ENCODE measurements at regions not wholly inside any gene's neighbourhood (a gene's known extent, or its start where the extent isn't known, plus 50 kb on each side); places are given as distances from the start of the nearest gene placed in this dataset.

GRCh38 chr4:149933120-149933519 is 117.5 kb upstream of the IQCM start:
- no peaks in the 10 kb centered on the region for H3K36me3 Mint-ChIP-seq (ENCODE audit: low read depth)
- no peaks in the 10 kb centered on the region for H3K27me3 Mint-ChIP-seq (ENCODE audit: low read depth)
- intact Hi-C loops (cut with micrococcal nuclease), result no loop called here
- no peak for DNase-seq
- H3K9me3 Mint-ChIP-seq, result no peaks in the 10 kb centered on the region
- H3K27ac Mint-ChIP-seq, result no peak overlapping the region
- CTCF ChIA-PET, result no interaction called here
- no peaks in the 10 kb centered on the region for H3K4me1 Mint-ChIP-seq (ENCODE audit: low read depth)
- no peak overlapping the region for H3K4me3 Mint-ChIP-seq

GRCh38 chr4:149933883-149934282 is 118.2 kb upstream of the IQCM start:
- CTCF ChIA-PET, result no interaction called here
- no peak overlapping the region for H3K27ac Mint-ChIP-seq
- H3K9me3 Mint-ChIP-seq, result no peaks in the 10 kb centered on the region
- H3K27me3 Mint-ChIP-seq (ENCODE audit: low read depth), result no peaks in the 10 kb centered on the region
- intact Hi-C loops (cut with micrococcal nuclease), result no loop called here
- H3K4me3 Mint-ChIP-seq, result no peak overlapping the region
- no peaks in the 10 kb centered on the region for H3K36me3 Mint-ChIP-seq (ENCODE audit: low read depth)
- no peak for DNase-seq
- H3K4me1 Mint-ChIP-seq (ENCODE audit: low read depth), result no peaks in the 10 kb centered on the region

- Mint-ChIP-seq H3K9me3 (no peaks in the 10 kb centered on the region), H3K36me3 (ENCODE audit: low read depth) (no peaks in the 10 kb centered on the region), H3K27ac (no peak overlapping the region), H3K4me1 (ENCODE audit: low read depth) (no peaks in the 10 kb centered on the region), H3K4me3 (no peak overlapping the region), H3K27me3 (ENCODE audit: low read depth) (peaks cover 7% of the 10 kb centered on the region)
- CTCF ChIA-PET, result no interaction called here
- no peak for DNase-seq
- intact Hi-C loops (cut with micrococcal nuclease), result no loop called here
Observed at GRCh38 chr4:149949381-149949780, 128.9 kb upstream of the DCLK2 start.

GRCh38 chr4:149951152-149951900 is 126.9 kb upstream of the DCLK2 start:
- Mint-ChIP-seq H3K27ac (no peak overlapping the region), H3K9me3 (no peaks in the 10 kb centered on the region), H3K36me3 (ENCODE audit: low read depth) (no peaks in the 10 kb centered on the region), H3K4me1 (ENCODE audit: low read depth) (no peaks in the 10 kb centered on the region), H3K27me3 (ENCODE audit: low read depth) (peaks cover 9% of the 10 kb centered on the region), H3K4me3 (no peak overlapping the region)
- no peak for DNase-seq
- CTCF ChIA-PET, result no interaction called here
- intact Hi-C loops (cut with micrococcal nuclease), result no loop called here

GRCh38 chr4:149952101-149952500 is 126.1 kb upstream of the DCLK2 start:
- Mint-ChIP-seq H3K4me1 (ENCODE audit: low read depth) (no peaks in the 10 kb centered on the region), H3K9me3 (no peaks in the 10 kb centered on the region), H3K4me3 (no peak overlapping the region), H3K36me3 (ENCODE audit: low read depth) (no peaks in the 10 kb centered on the region), H3K27me3 (ENCODE audit: low read depth) (peaks cover 6% of the 10 kb centered on the region), H3K27ac (no peak overlapping the region)
- no peak for DNase-seq
- CTCF ChIA-PET, result no interaction called here
- intact Hi-C loops (cut with micrococcal nuclease), result no loop called here

- no peak for DNase-seq
- CTCF ChIA-PET, result no interaction called here
- H3K36me3 Mint-ChIP-seq (ENCODE audit: low read depth), result no peaks in the 10 kb centered on the region
- no peaks in the 10 kb centered on the region for H3K9me3 Mint-ChIP-seq
- H3K27me3 Mint-ChIP-seq (ENCODE audit: low read depth), result peaks cover 6% of the 10 kb centered on the region
- no peak overlapping the region for H3K27ac Mint-ChIP-seq
- no peak overlapping the region for H3K4me3 Mint-ChIP-seq
- no peaks in the 10 kb centered on the region for H3K4me1 Mint-ChIP-seq (ENCODE audit: low read depth)
- intact Hi-C loops (cut with micrococcal nuclease), result no loop called here
Observed at GRCh38 chr4:149952716-149953115, 125.5 kb upstream of the DCLK2 start.

GRCh38 chr4:149955780-149956390 is 122.4 kb upstream of the DCLK2 start:
- Mint-ChIP-seq H3K4me3 (no peak overlapping the region), H3K9me3 (no peaks in the 10 kb centered on the region), H3K27me3 (ENCODE audit: low read depth) (peaks cover 8% of the 10 kb centered on the region), H3K27ac (no peak overlapping the region), H3K36me3 (ENCODE audit: low read depth) (no peaks in the 10 kb centered on the region), H3K4me1 (ENCODE audit: low read depth) (no peaks in the 10 kb centered on the region)
- no peak for DNase-seq
- CTCF ChIA-PET, result no interaction called here
- intact Hi-C loops (cut with micrococcal nuclease), result no loop called here

- H3K36me3 Mint-ChIP-seq (ENCODE audit: low read depth), result no peaks in the 10 kb centered on the region
- H3K4me3 Mint-ChIP-seq, result no peak overlapping the region
- H3K4me1 Mint-ChIP-seq (ENCODE audit: low read depth), result no peaks in the 10 kb centered on the region
- H3K9me3 Mint-ChIP-seq, result no peaks in the 10 kb centered on the region
- CTCF ChIA-PET, result no interaction called here
- intact Hi-C loops (cut with micrococcal nuclease), result no loop called here
- no peak for DNase-seq
- H3K27ac Mint-ChIP-seq, result no peak overlapping the region
- peaks cover 9% of the 10 kb centered on the region for H3K27me3 Mint-ChIP-seq (ENCODE audit: low read depth)
Observed at GRCh38 chr4:149956678-149957077, 121.6 kb upstream of the DCLK2 start.

- no peaks in the 10 kb centered on the region for H3K9me3 Mint-ChIP-seq
- CTCF ChIA-PET, result no interaction called here
- intact Hi-C loops (cut with micrococcal nuclease), result no loop called here
- H3K4me3 Mint-ChIP-seq, result no peak overlapping the region
- no peak for DNase-seq
- H3K27ac Mint-ChIP-seq, result no peak overlapping the region
- H3K36me3 Mint-ChIP-seq (ENCODE audit: low read depth), result no peaks in the 10 kb centered on the region
- no peaks in the 10 kb centered on the region for H3K4me1 Mint-ChIP-seq (ENCODE audit: low read depth)
- peaks cover 22% of the 10 kb centered on the region for H3K27me3 Mint-ChIP-seq (ENCODE audit: low read depth)
Observed at GRCh38 chr4:149961876-149962597, 116.2 kb upstream of the DCLK2 start.

- Mint-ChIP-seq H3K27ac (no peak overlapping the region), H3K4me3 (no peak overlapping the region), H3K9me3 (no peaks in the 10 kb centered on the region), H3K36me3 (ENCODE audit: low read depth) (no peaks in the 10 kb centered on the region), H3K27me3 (ENCODE audit: low read depth) (peaks cover 25% of the 10 kb centered on the region), H3K4me1 (ENCODE audit: low read depth) (no peaks in the 10 kb centered on the region)
- CTCF ChIA-PET, result interaction anchor here (2.0 kb wide), 1 partner anchor 16 kb away, joined by 4 read pairs; no protein-coding TSS in a partner anchor
- no peak for DNase-seq
- intact Hi-C loops (cut with micrococcal nuclease), result no loop called here
Observed at GRCh38 chr4:149964001-149964796, 114.0 kb upstream of the DCLK2 start.

GRCh38 chr4:149965206-149965605 is 113.0 kb upstream of the DCLK2 start:
- Mint-ChIP-seq H3K27me3 (ENCODE audit: low read depth) (peaks cover 27% of the 10 kb centered on the region), H3K4me3 (no peak overlapping the region), H3K9me3 (no peaks in the 10 kb centered on the region), H3K27ac (no peak overlapping the region), H3K36me3 (ENCODE audit: low read depth) (no peaks in the 10 kb centered on the region), H3K4me1 (ENCODE audit: low read depth) (no peaks in the 10 kb centered on the region)
- no peak for DNase-seq
- CTCF ChIA-PET, result interaction anchor here (1.1 to 2.0 kb wide), 2 partner anchors 15 to 40 kb away, joined by 3 to 4 read pairs; no protein-coding TSS in a partner anchor
- intact Hi-C loops (cut with micrococcal nuclease), result no loop called here

GRCh38 chr4:149972407-149972806 is 105.8 kb upstream of the DCLK2 start:
- Mint-ChIP-seq H3K9me3 (no peaks in the 10 kb centered on the region), H3K4me3 (no peak overlapping the region), H3K27ac (no peak overlapping the region), H3K27me3 (ENCODE audit: low read depth) (peaks cover 16% of the 10 kb centered on the region), H3K36me3 (ENCODE audit: low read depth) (no peaks in the 10 kb centered on the region), H3K4me1 (ENCODE audit: low read depth) (no peaks in the 10 kb centered on the region)
- intact Hi-C loops (cut with micrococcal nuclease), result no loop called here
- CTCF ChIA-PET, result no interaction called here
- no peak for DNase-seq

Data from activated naive CD4-positive, alpha-beta T cell treated with anti-CD3 and anti-CD28 coated beads for 36 hours (primary cell).